ENCODE measurements at regions not wholly inside any gene's neighbourhood (a gene's known extent, or its start where the extent isn't known, plus 50 kb on each side); places are given as distances from the start of the nearest gene placed in this dataset.

- TF ChIP-seq CTCF (IDR thresholded peaks at IDR 0.05) (no peak), EP300 (IDR thresholded peaks at IDR 0.05) (no peak), POLR2A (IDR thresholded peaks at IDR 0.05) (no peak)
Measured at GRCh38 chr3:18236726-18237125, 188.4 kb downstream of the SATB1 start.

Data from ovary (tissue), 3 donors.